H9 (cell line): ENCODE measurements at regions not wholly inside any gene's neighbourhood (a gene's known extent, or its start where the extent isn't known, plus 50 kb on each side); places are given as distances from the start of the nearest gene placed in this dataset.

Source experiments
- DNase-seq: peaks from one replicate; pipeline ENCODE4 v3.0.0-alpha.2; 2017
- H2AFZ ChIP-seq: one replicate; pipeline ENCODE4 v1.6.1; 2013; ENCODE audit warnings: mild to moderate bottlenecking, low read length, control low read depth, moderate library complexity
- H2AK5ac ChIP-seq: 2 replicates; pipeline ENCODE4 v1.6.1; 2013; ENCODE audit warnings: low read length, control low read depth, mixed read lengths; ENCODE audit not compliant: insufficient read length
- H2BK120ac ChIP-seq: one replicate; pipeline ENCODE4 v1.6.1; 2013; ENCODE audit warnings: low read depth, mild to moderate bottlenecking, low read length, control low read depth, inconsistent platforms; ENCODE audit not compliant: poor library complexity, severe bottlenecking
- H2BK12ac ChIP-seq: 2 replicates; pipeline ENCODE4 v1.6.1; 2013; ENCODE audit warnings: low read length, control low read depth, mixed read lengths, low read depth; ENCODE audit not compliant: insufficient read length
- H2BK15ac ChIP-seq: 2 replicates; pipeline ENCODE4 v1.6.1; 2013; ENCODE audit warnings: low read depth, low read length, control low read depth
- H2BK20ac ChIP-seq: one replicate; pipeline ENCODE4 v1.6.1; 2013; ENCODE audit warnings: low read depth, mild to moderate bottlenecking, low read length, control low read depth, inconsistent platforms; ENCODE audit not compliant: poor library complexity, severe bottlenecking
- H2BK5ac ChIP-seq: 2 replicates; pipeline ENCODE4 v1.6.1; 2013; ENCODE audit warnings: low read length, control low read depth, mixed read lengths; ENCODE audit not compliant: insufficient read length
- H3K14ac ChIP-seq: 2 replicates; pipeline ENCODE4 v1.6.1; 2013; ENCODE audit warnings: low read length, control low read depth; ENCODE audit not compliant: insufficient read depth
- H3K18ac ChIP-seq: 2 replicates; pipeline ENCODE4 v1.6.1; 2013; ENCODE audit warnings: low read depth, mild to moderate bottlenecking, mixed read lengths, low read length, control low read depth; ENCODE audit not compliant: insufficient read length
- H3K23ac ChIP-seq: 2 replicates; pipeline ENCODE4 v1.6.1; 2013; ENCODE audit warnings: low read length, control low read depth, mixed read lengths, low read depth; ENCODE audit not compliant: insufficient read length
- H3K23me2 ChIP-seq: 2 replicates; pipeline ENCODE4 v1.6.1; 2013; ENCODE audit warnings: low read depth, mild to moderate bottlenecking, mixed read lengths, low read length, control low read depth; ENCODE audit not compliant: insufficient read length, poor library complexity, severe bottlenecking
- H3K27ac ChIP-seq: 2 replicates; pipeline ENCODE4 v1.5.1; 2013; ENCODE audit warnings: low read length, control low read depth, mixed read lengths, low read depth; ENCODE audit not compliant: insufficient read length
- H3K27me3 ChIP-seq: 2 replicates; pipeline ENCODE4 v1.6.1; 2013; ENCODE audit warnings: low read length, control low read depth, inconsistent platforms; ENCODE audit not compliant: insufficient read depth
- H3K4ac ChIP-seq: 2 replicates; pipeline ENCODE4 v1.6.1; 2013; ENCODE audit warnings: low read depth, mild to moderate bottlenecking, control low read depth, inconsistent platforms, low read length, moderate library complexity
- H3K4me1 ChIP-seq: 2 replicates; pipeline ENCODE4 v1.6.1; 2013; ENCODE audit warnings: low read length, control low read depth, inconsistent platforms; ENCODE audit not compliant: insufficient read depth
- H3K4me2 ChIP-seq: 2 replicates; pipeline ENCODE4 v1.6.1; 2013; ENCODE audit warnings: low read length, control low read depth, mixed read lengths; ENCODE audit not compliant: insufficient read length, insufficient read depth
- H3K56ac ChIP-seq: 2 replicates; pipeline ENCODE4 v1.6.1; 2013; ENCODE audit warnings: low read depth, mild to moderate bottlenecking, mixed read lengths, low read length, control low read depth; ENCODE audit not compliant: insufficient read length
- H3K79me1 ChIP-seq: 2 replicates; pipeline ENCODE4 v1.6.1; 2013; ENCODE audit warnings: low read depth, mild to moderate bottlenecking, moderate library complexity, low read length, control low read depth, inconsistent platforms; ENCODE audit not compliant: insufficient read depth, poor library complexity, severe bottlenecking
- H3K79me2 ChIP-seq: 2 replicates; pipeline ENCODE4 v1.6.1; 2013; ENCODE audit warnings: low read length, control low read depth, inconsistent platforms; ENCODE audit not compliant: insufficient read depth
- H3K9ac ChIP-seq: 2 replicates; pipeline ENCODE4 v1.6.1; 2013; ENCODE audit warnings: low read length, control low read depth, mixed read lengths; ENCODE audit not compliant: insufficient read length; ENCODE audit errors: extremely low read depth
- H3K9me3 ChIP-seq: one replicate; pipeline ENCODE4 v1.6.1; 2013; ENCODE audit warnings: low read depth, low read length, inconsistent platforms; ENCODE audit not compliant: control insufficient read depth
- H3T11ph ChIP-seq: one replicate; pipeline ENCODE4 v1.6.1; 2013; ENCODE audit warnings: mild to moderate bottlenecking, low read length, control low read depth, inconsistent platforms
- H4K20me1 ChIP-seq: one replicate; pipeline ENCODE4 v1.6.1; 2013; ENCODE audit not compliant: control insufficient read depth, insufficient read length, insufficient read depth
- H4K5ac ChIP-seq: 2 replicates; pipeline ENCODE4 v1.6.1; 2013; ENCODE audit warnings: low read depth, mild to moderate bottlenecking, mixed read lengths, low read length, control low read depth; ENCODE audit not compliant: insufficient read length
- H4K8ac ChIP-seq: replicated peaks from 2 replicates; pipeline ENCODE4 v1.6.1; 2013; ENCODE audit warnings: low read length, control low read depth, mixed read lengths, low read depth; ENCODE audit not compliant: insufficient read length
- H4K91ac ChIP-seq: 2 replicates; pipeline ENCODE4 v1.6.1; 2013; ENCODE audit warnings: low read depth, mild to moderate bottlenecking, moderate library complexity, mixed read lengths, low read length, control low read depth; ENCODE audit not compliant: insufficient read length
- H3K27ac Mint-ChIP-seq, 3 experiments: 2 replicates in 2 of 3; 3 replicates in 1 of 3; pipeline ENCODE4 v1.8.0; 2020 to 2021; ENCODE audit warnings: mixed read lengths in 3 of 3, mild to moderate bottlenecking in 1 of 3, moderate library complexity in 1 of 3
- H3K27me3 Mint-ChIP-seq: 2 replicates; pipeline ENCODE4 v1.8.0; 2021; ENCODE audit warnings: low read depth, mild to moderate bottlenecking, moderate library complexity, mixed read lengths
- H3K36me3 Mint-ChIP-seq, 3 experiments: 2 replicates in 2 of 3; 3 replicates in 1 of 3; pipeline ENCODE4 v1.8.0; 2020 to 2021; ENCODE audit warnings: low read depth in 3 of 3, mixed read lengths in 3 of 3; ENCODE audit not compliant: insufficient read depth in 1 of 3
- H3K4me1 Mint-ChIP-seq, 2 experiments: 2 replicates each; pipeline ENCODE4 v1.8.0; 2020; ENCODE audit warnings: mixed read lengths in 2 of 2
- H3K4me3 Mint-ChIP-seq, 2 experiments: 2 replicates in 1 of 2; 3 replicates in 1 of 2; pipeline ENCODE4 v1.8.0; 2020 to 2021; ENCODE audit warnings: mild to moderate bottlenecking in 2 of 2, mixed read lengths in 2 of 2, moderate library complexity in 1 of 2
- H3K9me3 Mint-ChIP-seq, 2 experiments: 2 replicates in 1 of 2; 3 replicates in 1 of 2; pipeline ENCODE4 v1.8.0; 2020; ENCODE audit warnings: mild to moderate bottlenecking in 2 of 2, mixed read lengths in 2 of 2, moderate library complexity in 1 of 2
- CTCF ChIP-seq: fragments of 200-600 bp; sonication (generic); conservative IDR thresholded peaks from 3 replicates; pipeline ENCODE4 v1.8.0; 2021; ENCODE audit warnings: antibody characterized with exemption, mild to moderate bottlenecking
- WGBS: extraction: QIAGEN DNeasy Blood & Tissue Kit; methylation state at CpG from one replicate; pipeline ENCODE4 v1.1.7; 2013; ENCODE audit warnings: missing lambda C conversion rate, low lambda C conversion rate, mixed read lengths; ENCODE audit not compliant: insufficient read length; ENCODE audit errors: extremely low coverage; 5-methylcytosine and 5-hydroxymethylcytosine counted together

GRCh38 chr14:66371776-66372175 is 114.4 kb upstream of the CCDC196 start:
- H2AFZ ChIP-seq: no peak overlapping the region

More at GRCh38 chr14:66371776-66372175, 114.4 kb upstream of the CCDC196 start:
- no peaks in the 10 kb centered on the region for H3K23me2 ChIP-seq
- H3T11ph ChIP-seq: no peak overlapping the region
- Mint-ChIP-seq H3K27ac (no peak overlapping the region), H3K27me3 (no peaks in the 10 kb centered on the region), H3K9me3 (no peaks in the 10 kb centered on the region), H3K4me3 (no peak overlapping the region), H3K4me1 (peaks cover 3 to 10% of the 10 kb centered on the region in 2 experiments; a peak in 3 of 4 replicates), H3K36me3 (no peaks in the 10 kb centered on the region)
- TF ChIP-seq CTCF: no peak
- no peak overlapping the region for H2BK120ac ChIP-seq
- no peak overlapping the region for H3K27ac ChIP-seq
- no peak overlapping the region for H4K5ac ChIP-seq
- no peaks in the 10 kb centered on the region for H4K20me1 ChIP-seq
- no peaks in the 10 kb centered on the region for H3K9me3 ChIP-seq
- no peaks in the 10 kb centered on the region for H3K79me1 ChIP-seq
- no peaks in the 10 kb centered on the region for H3K27me3 ChIP-seq
- H3K79me2 ChIP-seq: no peaks in the 10 kb centered on the region
- H2BK5ac ChIP-seq: no peak overlapping the region
- H3K56ac ChIP-seq: no peak overlapping the region
- no CpG with 5 or more reads among the region's 2 CpGs for WGBS
- H4K8ac ChIP-seq: no peak overlapping the region
- no peak overlapping the region for H2BK12ac ChIP-seq
- no peak overlapping the region for H4K91ac ChIP-seq
- no peak overlapping the region for H3K14ac ChIP-seq
- DNase-seq: no peak
- H2BK15ac ChIP-seq: no peak overlapping the region
- H3K23ac ChIP-seq: no peak overlapping the region
- H2AK5ac ChIP-seq: no peak overlapping the region
- no peak overlapping the region for H3K9ac ChIP-seq
- H3K18ac ChIP-seq: no peak overlapping the region
- H2BK20ac ChIP-seq: no peak overlapping the region
- H3K4me1 ChIP-seq: no peaks in the 10 kb centered on the region
- no peak overlapping the region for H3K4ac ChIP-seq
- H3K4me2 ChIP-seq: no peak overlapping the region
